Testis (tissue), 2 donors: ENCODE measurements at regions not wholly inside any gene's neighbourhood (a gene's known extent, or its start where the extent isn't known, plus 50 kb on each side); places are given as distances from the start of the nearest gene placed in this dataset.

Experiments
- DNase-seq: peaks from one replicate; pipeline ENCODE4 v3.0.0-alpha.2; 2019
- H3K27ac ChIP-seq, 2 donors: fragments of 200-600 bp; sonication (generic); one replicate each; pipeline ENCODE4 v1.5.1; 2019
- H3K27me3 ChIP-seq: fragments of 200-600 bp; sonication (generic); one replicate; pipeline ENCODE4 v1.5.1; 2019
- H3K36me3 ChIP-seq: fragments of 200-600 bp; sonication (generic); one replicate; pipeline ENCODE4 v1.5.1; 2017; ENCODE audit warnings: low read depth; ENCODE audit errors: missing control alignments
- H3K4me1 ChIP-seq: fragments of 200-600 bp; sonication (generic); one replicate; pipeline ENCODE4 v1.5.1; 2019
- H3K4me3 ChIP-seq, 2 donors: fragments of 200-600 bp; sonication (generic); one replicate each; pipeline ENCODE4 v1.5.1; 2017 to 2019
- H3K9me3 ChIP-seq: fragments of 200-600 bp; sonication (generic); one replicate; pipeline ENCODE4 v1.5.1; 2017
- CTCF ChIP-seq, 3 experiments: fragments of 450-650 bp in 2 of 3; fragments of 200-600 bp in 1 of 3; sonication (generic) in 1 of 3; IDR thresholded peaks; one replicate each; pipeline ENCODE4 v1.5.1; 2016 to 2019; ENCODE audit warnings: antibody characterized with exemption in 3 of 3, mild to moderate bottlenecking in 2 of 3, moderate library complexity in 1 of 3
- POLR2A ChIP-seq: fragments of 450-650 bp; IDR thresholded peaks from one replicate; pipeline ENCODE4 v1.6.1; 2017; ENCODE audit warnings: antibody characterized with exemption, mild to moderate bottlenecking, moderate library complexity
- WGBS, 2 donors: methylation state at CpG; one replicate each; pipeline ENCODE4 v1.1.5; 2018; 5-methylcytosine and 5-hydroxymethylcytosine counted together
- intact Hi-C: fragments of 100-400 bp; cut with DNase I; formaldehyde crosslinking; loops from one replicate; pipeline ENCODE4 v1.15.1; 2023; ENCODE audit warnings: low total_unique reads

- H3K27ac ChIP-seq, result no peak overlapping the region
- intact Hi-C loops, result no loop called here
- no peak for DNase-seq
- H3K4me3 ChIP-seq, result no peak overlapping the region
- H3K27me3 ChIP-seq, result no peaks in the 10 kb centered on the region
- H3K36me3 ChIP-seq, result no peaks in the 10 kb centered on the region
- H3K4me1 ChIP-seq, result no peaks in the 10 kb centered on the region
- no peaks in the 10 kb centered on the region for H3K9me3 ChIP-seq
- no peak for TF ChIP-seq POLR2A
- no peak for TF ChIP-seq CTCF (IDR thresholded peaks at IDR 0.05)
These were observed 329.7 kb upstream of the ATP2B1 start for GRCh38 chr12:90038289-90038688.

- no peaks in the 10 kb centered on the region for H3K36me3 ChIP-seq
- H3K4me3 ChIP-seq, result no peak overlapping the region
- no peaks in the 10 kb centered on the region for H3K4me1 ChIP-seq
- DNase-seq, result no peak
- H3K27ac ChIP-seq, result no peak overlapping the region
- TF ChIP-seq CTCF (IDR thresholded peaks at IDR 0.05), result no peak
- TF ChIP-seq POLR2A, result no peak
- H3K27me3 ChIP-seq, result no peaks in the 10 kb centered on the region
- no peaks in the 10 kb centered on the region for H3K9me3 ChIP-seq
- intact Hi-C loops, result no loop called here
- WGBS, 2 donors, result 50 to 63% methylated on average over 1 of the region's 1 CpG
These were observed 329.1 kb upstream of the ATP2B1 start for GRCh38 chr12:90037740-90038139.

GRCh38 chr12:90036637-90037036 is 328.0 kb upstream of the ATP2B1 start:
- 65 to 70% methylated on average over 2 of the region's 2 CpGs for WGBS, 2 donors
- no peak for DNase-seq
- H3K36me3 ChIP-seq, result no peaks in the 10 kb centered on the region
- no peaks in the 10 kb centered on the region for H3K9me3 ChIP-seq
- no peaks in the 10 kb centered on the region for H3K4me1 ChIP-seq
- no peak overlapping the region for H3K27ac ChIP-seq
- intact Hi-C loops, result no loop called here
- no peaks in the 10 kb centered on the region for H3K27me3 ChIP-seq
- TF ChIP-seq CTCF (IDR thresholded peaks at IDR 0.05), result no peak
- no peak for TF ChIP-seq POLR2A
- H3K4me3 ChIP-seq, result no peak overlapping the region

- H3K4me3 ChIP-seq, result no peak overlapping the region
- no peaks in the 10 kb centered on the region for H3K36me3 ChIP-seq
- TF ChIP-seq POLR2A (no peak), CTCF (IDR thresholded peaks at IDR 0.05) (no peak)
- no peak overlapping the region for H3K27ac ChIP-seq
- intact Hi-C loops, result no loop called here
- no peaks in the 10 kb centered on the region for H3K9me3 ChIP-seq
- H3K27me3 ChIP-seq, result no peaks in the 10 kb centered on the region
- DNase-seq, result no peak
- H3K4me1 ChIP-seq, result no peaks in the 10 kb centered on the region
These were observed 322.1 kb upstream of the ATP2B1 start for GRCh38 chr12:90030726-90031125.

- intact Hi-C loops, result no loop called here
- no peak for TF ChIP-seq POLR2A
- TF ChIP-seq CTCF (IDR thresholded peaks at IDR 0.05), result no peak
- Histone ChIP-seq H3K27ac (no peak overlapping the region), H3K9me3 (no peaks in the 10 kb centered on the region), H3K4me1 (no peaks in the 10 kb centered on the region), H3K36me3 (no peaks in the 10 kb centered on the region), H3K27me3 (no peaks in the 10 kb centered on the region), H3K4me3 (no peak overlapping the region)
- 36 to 51% methylated on average over 2 of the region's 2 CpGs for WGBS, 2 donors
- DNase-seq, result no peak
These were observed 320.7 kb upstream of the ATP2B1 start for GRCh38 chr12:90029317-90029716.
